PC-3 (cell line): ENCODE measurements at regions not wholly inside any gene's neighbourhood (a gene's known extent, or its start where the extent isn't known, plus 50 kb on each side); places are given as distances from the start of the nearest gene placed in this dataset.

Source experiments
- EZH2phosphoT487 ChIP-seq: fragments of 300-600 bp; sonication (generic); IDR thresholded peaks from 2 replicates; pipeline ENCODE4 v1.6.1; 2018; ENCODE audit warnings: mild to moderate bottlenecking, antibody characterized with exemption, low read length, borderline replicate concordance
- TF ChIP-seq, protein P1 (sequence below): fragments of 300-600 bp; sonication (generic); conservative IDR thresholded peaks from 2 replicates; pipeline ENCODE4 v1.5.1; 2017; ENCODE audit warnings: antibody characterized with exemption, low read depth, mild to moderate bottlenecking, low read length

- TF ChIP-seq, protein P1, sequence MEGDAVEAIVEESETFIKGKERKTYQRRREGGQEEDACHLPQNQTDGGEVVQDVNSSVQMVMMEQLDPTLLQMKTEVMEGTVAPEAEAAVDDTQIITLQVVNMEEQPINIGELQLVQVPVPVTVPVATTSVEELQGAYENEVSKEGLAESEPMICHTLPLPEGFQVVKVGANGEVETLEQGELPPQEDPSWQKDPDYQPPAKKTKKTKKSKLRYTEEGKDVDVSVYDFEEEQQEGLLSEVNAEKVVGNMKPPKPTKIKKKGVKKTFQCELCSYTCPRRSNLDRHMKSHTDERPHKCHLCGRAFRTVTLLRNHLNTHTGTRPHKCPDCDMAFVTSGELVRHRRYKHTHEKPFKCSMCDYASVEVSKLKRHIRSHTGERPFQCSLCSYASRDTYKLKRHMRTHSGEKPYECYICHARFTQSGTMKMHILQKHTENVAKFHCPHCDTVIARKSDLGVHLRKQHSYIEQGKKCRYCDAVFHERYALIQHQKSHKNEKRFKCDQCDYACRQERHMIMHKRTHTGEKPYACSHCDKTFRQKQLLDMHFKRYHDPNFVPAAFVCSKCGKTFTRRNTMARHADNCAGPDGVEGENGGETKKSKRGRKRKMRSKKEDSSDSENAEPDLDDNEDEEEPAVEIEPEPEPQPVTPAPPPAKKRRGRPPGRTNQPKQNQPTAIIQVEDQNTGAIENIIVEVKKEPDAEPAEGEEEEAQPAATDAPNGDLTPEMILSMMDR, result no peak
- TF ChIP-seq EZH2phosphoT487, result no peak
Measured at GRCh38 chr7:106966121-106966520, 78.4 kb upstream of the PRKAR2B start.
